ENCODE measurements at regions not wholly inside any gene's neighbourhood (a gene's known extent, or its start where the extent isn't known, plus 50 kb on each side); places are given as distances from the start of the nearest gene placed in this dataset.

DNA sequence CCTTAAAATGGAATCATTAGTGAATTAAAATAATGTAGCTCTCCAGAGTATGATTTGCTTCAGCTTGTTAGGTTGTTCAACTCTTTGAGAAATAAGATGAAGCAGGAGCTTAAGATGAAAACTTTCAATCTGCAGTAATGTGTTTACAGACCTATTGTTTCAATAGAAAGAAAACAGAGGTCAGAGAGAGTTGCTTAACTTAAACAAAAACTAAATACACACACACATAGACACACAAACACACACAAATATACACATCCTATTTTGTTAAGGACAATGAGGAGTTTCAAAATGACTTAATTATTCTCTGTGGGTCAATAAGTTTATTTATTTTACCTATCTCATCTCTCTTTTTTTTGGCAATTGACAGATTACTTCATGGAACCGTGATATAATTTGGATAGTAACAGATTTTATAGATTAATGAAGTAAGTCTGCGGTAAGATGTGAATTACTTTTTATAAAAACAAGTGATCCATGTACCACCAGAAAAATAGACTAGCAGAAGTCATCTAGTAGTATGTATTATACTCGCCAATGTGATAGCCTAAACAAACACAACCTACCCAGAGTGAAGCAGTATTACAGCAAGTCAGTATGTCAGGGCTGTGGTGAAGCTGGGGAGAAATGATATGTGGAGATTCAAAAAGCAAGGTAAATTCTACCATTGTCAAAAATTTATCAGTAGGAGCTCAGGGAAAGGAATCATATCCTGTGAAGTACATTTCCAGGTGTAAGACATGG is 76.7 kb upstream of the DCBLD2 start (continued):
- TF ChIP-seq, protein P1, sequence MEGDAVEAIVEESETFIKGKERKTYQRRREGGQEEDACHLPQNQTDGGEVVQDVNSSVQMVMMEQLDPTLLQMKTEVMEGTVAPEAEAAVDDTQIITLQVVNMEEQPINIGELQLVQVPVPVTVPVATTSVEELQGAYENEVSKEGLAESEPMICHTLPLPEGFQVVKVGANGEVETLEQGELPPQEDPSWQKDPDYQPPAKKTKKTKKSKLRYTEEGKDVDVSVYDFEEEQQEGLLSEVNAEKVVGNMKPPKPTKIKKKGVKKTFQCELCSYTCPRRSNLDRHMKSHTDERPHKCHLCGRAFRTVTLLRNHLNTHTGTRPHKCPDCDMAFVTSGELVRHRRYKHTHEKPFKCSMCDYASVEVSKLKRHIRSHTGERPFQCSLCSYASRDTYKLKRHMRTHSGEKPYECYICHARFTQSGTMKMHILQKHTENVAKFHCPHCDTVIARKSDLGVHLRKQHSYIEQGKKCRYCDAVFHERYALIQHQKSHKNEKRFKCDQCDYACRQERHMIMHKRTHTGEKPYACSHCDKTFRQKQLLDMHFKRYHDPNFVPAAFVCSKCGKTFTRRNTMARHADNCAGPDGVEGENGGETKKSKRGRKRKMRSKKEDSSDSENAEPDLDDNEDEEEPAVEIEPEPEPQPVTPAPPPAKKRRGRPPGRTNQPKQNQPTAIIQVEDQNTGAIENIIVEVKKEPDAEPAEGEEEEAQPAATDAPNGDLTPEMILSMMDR (IDR thresholded peaks at IDR 0.05 in 2 of 3, conservative IDR thresholded peaks at IDR 0.05 in 1 of 3; ENCODE audit: control insufficient read depth in 2 of 3, extremely low read depth in 1 of 3, insufficient read depth in 1 of 3, low read depth in 3 of 3, low read length in 3 of 3) = no peak
- TF ChIP-seq ZNF217 (IDR thresholded peaks at IDR 0.05) (no peak), KAT2A (conservative IDR thresholded peaks at IDR 0.05; ENCODE audit: control insufficient read depth, low read depth, low read length) (no peak), TCF7 (IDR thresholded peaks at IDR 0.05; ENCODE audit: borderline replicate concordance) (no peak), NBN (IDR thresholded peaks at IDR 0.05) (no peak), BACH1 (IDR thresholded peaks at IDR 0.05; ENCODE audit: borderline replicate concordance) (no peak), YBX1 (IDR thresholded peaks at IDR 0.05) (no peak), MTA3 (IDR thresholded peaks at IDR 0.05; ENCODE audit: borderline replicate concordance, low read length) (no peak), POU2F2 (IDR thresholded peaks at IDR 0.05; ENCODE audit: borderline replicate concordance, low read depth, low read length) (no peak), ZNF274 (IDR thresholded peaks at IDR 0.05; ENCODE audit: insufficient read depth, insufficient read length) (no peak), MTA2 (IDR thresholded peaks at IDR 0.05; ENCODE audit: low read depth) (no peak)
- TF ChIP-seq, protein P2, sequence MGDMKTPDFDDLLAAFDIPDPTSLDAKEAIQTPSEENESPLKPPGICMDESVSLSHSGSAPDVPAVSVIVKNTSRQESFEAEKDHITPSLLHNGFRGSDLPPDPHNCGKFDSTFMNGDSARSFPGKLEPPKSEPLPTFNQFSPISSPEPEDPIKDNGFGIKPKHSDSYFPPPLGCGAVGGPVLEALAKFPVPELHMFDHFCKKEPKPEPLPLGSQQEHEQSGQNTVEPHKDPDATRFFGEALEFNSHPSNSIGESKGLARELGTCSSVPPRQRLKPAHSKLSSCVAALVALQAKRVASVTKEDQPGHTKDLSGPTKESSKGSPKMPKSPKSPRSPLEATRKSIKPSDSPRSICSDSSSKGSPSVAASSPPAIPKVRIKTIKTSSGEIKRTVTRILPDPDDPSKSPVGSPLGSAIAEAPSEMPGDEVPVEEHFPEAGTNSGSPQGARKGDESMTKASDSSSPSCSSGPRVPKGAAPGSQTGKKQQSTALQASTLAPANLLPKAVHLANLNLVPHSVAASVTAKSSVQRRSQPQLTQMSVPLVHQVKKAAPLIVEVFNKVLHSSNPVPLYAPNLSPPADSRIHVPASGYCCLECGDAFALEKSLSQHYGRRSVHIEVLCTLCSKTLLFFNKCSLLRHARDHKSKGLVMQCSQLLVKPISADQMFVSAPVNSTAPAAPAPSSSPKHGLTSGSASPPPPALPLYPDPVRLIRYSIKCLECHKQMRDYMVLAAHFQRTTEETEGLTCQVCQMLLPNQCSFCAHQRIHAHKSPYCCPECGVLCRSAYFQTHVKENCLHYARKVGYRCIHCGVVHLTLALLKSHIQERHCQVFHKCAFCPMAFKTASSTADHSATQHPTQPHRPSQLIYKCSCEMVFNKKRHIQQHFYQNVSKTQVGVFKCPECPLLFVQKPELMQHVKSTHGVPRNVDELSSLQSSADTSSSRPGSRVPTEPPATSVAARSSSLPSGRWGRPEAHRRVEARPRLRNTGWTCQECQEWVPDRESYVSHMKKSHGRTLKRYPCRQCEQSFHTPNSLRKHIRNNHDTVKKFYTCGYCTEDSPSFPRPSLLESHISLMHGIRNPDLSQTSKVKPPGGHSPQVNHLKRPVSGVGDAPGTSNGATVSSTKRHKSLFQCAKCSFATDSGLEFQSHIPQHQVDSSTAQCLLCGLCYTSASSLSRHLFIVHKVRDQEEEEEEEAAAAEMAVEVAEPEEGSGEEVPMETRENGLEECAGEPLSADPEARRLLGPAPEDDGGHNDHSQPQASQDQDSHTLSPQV (IDR thresholded peaks at IDR 0.05) = no peak
